ENCODE measurements at regions not wholly inside any gene's neighbourhood (a gene's known extent, or its start where the extent isn't known, plus 50 kb on each side); places are given as distances from the start of the nearest gene placed in this dataset.

DNA sequence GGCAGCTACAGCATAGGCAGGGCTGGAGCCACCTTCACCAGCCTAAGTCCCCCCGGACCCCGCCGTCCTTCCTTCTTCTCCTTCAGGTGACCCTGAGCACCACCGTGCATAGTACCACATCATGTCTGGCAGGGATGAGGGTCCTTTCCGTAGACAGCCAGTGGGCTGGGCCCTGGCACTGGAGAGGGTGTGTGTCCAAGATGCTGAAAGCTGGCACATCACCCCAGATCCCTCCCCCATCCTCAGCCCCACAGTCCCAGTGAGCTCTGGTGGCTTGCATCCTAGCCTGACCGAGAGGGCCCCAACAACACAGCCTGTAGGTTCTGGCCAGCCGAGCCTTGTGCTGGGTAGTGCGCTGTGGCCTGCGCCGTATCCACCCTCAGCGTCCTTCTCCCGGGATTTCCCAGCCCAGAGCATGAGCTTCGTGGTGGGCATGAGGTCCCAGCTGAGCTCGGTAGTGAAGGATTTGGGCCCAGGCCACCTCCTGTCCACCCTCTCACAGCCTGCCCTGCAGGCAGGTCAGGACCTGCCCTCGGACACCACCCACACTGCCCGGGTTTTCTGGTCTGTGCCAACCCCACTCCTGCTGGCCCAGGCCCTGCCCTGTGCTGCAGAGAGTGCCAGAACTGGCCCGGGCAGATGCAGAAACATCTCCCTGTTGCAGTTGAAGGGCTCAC, 1124.3 kb downstream of the BRD1 start:
- Mint-ChIP-seq H3K36me3 (ENCODE audit: low read depth) (0 out of 2 replicates have a peak, but pooled peaks cover 4% of the 10 kb centered on the region), H3K27ac (no peak overlapping the region), H3K4me1 (ENCODE audit: low read depth) (no peaks in the 10 kb centered on the region), H3K4me3 (no peak overlapping the region), H3K9me3 (peaks cover 51% of the 10 kb centered on the region), H3K27me3 (ENCODE audit: insufficient read depth) (no peaks in the 10 kb centered on the region; the same call in 1 of the 2 replicates)
- DNase-seq: no peak
- TF ChIP-seq CTCF (IDR thresholded peaks at IDR 0.05): no peak

DNA sequence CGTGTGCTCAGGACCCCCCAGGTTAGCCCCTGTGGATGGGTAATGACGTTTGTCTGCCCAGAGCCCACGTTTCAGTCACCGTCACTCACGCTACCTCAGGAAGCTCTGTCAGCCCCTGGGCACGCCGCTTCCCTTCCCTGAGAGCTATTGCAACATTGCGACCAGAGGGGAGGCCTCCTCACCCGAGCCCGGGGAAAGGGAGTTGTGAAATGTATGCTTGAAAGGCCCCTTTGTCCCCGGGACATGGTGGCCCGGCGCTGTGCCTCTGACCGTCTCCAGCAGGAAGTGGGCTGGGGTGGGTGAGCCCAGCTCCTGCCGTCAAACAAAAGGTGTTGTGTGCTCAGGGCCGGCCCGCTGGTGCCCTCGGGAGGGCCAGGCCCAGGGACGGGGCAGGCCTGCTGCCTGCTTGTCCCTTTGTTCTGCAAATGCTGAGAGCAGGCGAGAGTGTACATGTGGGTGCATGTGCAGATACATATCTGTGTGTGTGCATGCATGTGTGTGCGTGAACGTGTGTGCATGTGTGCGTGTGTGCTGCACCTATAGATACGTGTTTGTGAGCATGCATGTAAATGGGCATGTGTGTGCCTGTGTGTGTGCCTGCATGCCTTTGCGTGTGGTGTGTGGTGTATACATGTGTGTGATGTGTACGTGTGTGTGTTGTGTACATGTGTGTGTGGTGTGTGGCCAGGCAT, 1125.0 kb downstream of the BRD1 start:
- Mint-ChIP-seq H3K4me3 (no peak overlapping the region), H3K4me1 (ENCODE audit: low read depth) (no peaks in the 10 kb centered on the region), H3K9me3 (peaks cover 49% of the 10 kb centered on the region), H3K27me3 (ENCODE audit: insufficient read depth) (no peaks in the 10 kb centered on the region; the same call in 1 of the 2 replicates), H3K27ac (no peak overlapping the region), H3K36me3 (ENCODE audit: low read depth) (0 out of 2 replicates have a peak, but pooled peaks cover 4% of the 10 kb centered on the region)
- no peak for TF ChIP-seq CTCF (IDR thresholded peaks at IDR 0.05)
- no peak for DNase-seq

DNA sequence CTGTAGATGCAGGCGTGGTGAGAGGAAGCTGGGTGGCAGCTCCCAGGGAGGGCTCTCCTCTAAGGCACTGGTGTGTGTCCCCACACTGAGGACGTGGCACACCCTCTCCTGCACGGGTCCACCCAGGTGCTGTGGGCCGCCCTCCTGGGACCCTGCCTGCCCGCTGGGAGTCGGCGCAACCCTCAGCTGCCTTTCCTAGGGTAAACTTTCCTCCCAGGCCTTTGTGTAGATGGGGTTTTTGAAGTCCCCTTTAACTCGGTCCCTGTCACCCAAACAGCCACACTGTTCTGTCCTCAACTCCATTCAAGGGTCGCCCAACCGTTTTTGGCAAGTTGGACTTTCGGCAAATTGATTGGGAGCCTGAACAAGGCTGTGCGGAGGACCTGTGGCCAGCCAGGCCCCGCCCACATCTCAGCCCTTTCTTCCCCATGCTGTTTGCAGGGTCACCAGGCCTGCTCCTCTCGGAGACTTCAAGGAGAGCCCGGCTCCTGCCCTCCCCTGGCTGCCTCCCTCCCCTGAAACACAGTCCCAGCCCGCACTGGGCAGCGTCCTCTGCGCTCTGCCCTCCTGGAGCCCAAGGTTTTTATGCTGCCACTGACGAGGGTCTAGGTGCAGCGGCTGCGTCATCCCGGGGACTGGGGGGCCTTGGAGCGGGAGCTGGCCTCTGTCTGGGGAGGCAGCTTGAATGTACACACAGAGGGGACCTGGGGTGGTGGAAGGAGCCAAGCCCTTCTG, 1126.2 kb downstream of the BRD1 start:
- DNase-seq: no peak
- Mint-ChIP-seq H3K36me3 (ENCODE audit: low read depth) (0 out of 2 replicates have a peak, but pooled peaks cover 4% of the 10 kb centered on the region), H3K4me3 (no peak overlapping the region), H3K9me3 (peaks cover 46% of the 10 kb centered on the region), H3K27me3 (ENCODE audit: insufficient read depth) (no peaks in the 10 kb centered on the region; the same call in 1 of the 2 replicates), H3K27ac (no peak overlapping the region), H3K4me1 (ENCODE audit: low read depth) (no peaks in the 10 kb centered on the region)
- TF ChIP-seq CTCF (IDR thresholded peaks at IDR 0.05): no peak

- Mint-ChIP-seq H3K27me3 (ENCODE audit: insufficient read depth) (no peaks in the 10 kb centered on the region; the same call in 1 of the 2 replicates), H3K4me1 (ENCODE audit: low read depth) (no peaks in the 10 kb centered on the region), H3K9me3 (peaks cover 45% of the 10 kb centered on the region), H3K27ac (no peak overlapping the region), H3K36me3 (ENCODE audit: low read depth) (0 out of 2 replicates have a peak, but pooled peaks cover 4% of the 10 kb centered on the region), H3K4me3 (no peak overlapping the region)
- no peak for TF ChIP-seq CTCF (IDR thresholded peaks at IDR 0.05)
- DNase-seq: no peak
Measured at GRCh38 chr22:48700566-48701295, 1126.9 kb downstream of the BRD1 start.

DNA sequence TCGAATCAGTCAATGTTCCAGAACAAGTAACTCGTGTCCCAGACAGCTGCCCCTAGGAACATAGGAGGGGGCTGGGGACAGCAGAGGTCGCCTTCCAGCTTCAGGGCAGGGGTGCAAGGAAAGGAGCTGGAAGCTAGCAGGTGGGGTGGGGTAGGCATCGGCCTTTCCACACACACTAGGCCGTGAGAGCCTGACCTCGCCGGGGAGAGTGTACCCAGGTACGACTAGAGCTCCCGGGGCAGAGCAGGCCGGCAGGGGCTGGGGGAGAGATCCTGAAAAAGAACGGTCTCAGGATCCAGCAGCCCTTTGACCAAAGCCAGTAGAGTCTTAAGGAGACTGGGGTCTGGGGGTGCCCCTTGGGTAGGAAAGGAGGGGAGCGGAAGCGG, 1127.5 kb downstream of the BRD1 start:
- 0 out of 2 replicates have a peak, but pooled peaks cover 4% of the 10 kb centered on the region for H3K36me3 Mint-ChIP-seq (ENCODE audit: low read depth)
- H3K4me3 Mint-ChIP-seq: no peak overlapping the region
- no peaks in the 10 kb centered on the region for H3K4me1 Mint-ChIP-seq (ENCODE audit: low read depth)
- peaks cover under 1% of the 10 kb centered on the region for H3K27me3 Mint-ChIP-seq (ENCODE audit: insufficient read depth)
- TF ChIP-seq CTCF (IDR thresholded peaks at IDR 0.05): no peak
- H3K9me3 Mint-ChIP-seq: peaks cover 45% of the 10 kb centered on the region
- no peak overlapping the region for H3K27ac Mint-ChIP-seq
- no peak for DNase-seq
